ENCODE measurements at regions not wholly inside any gene's neighbourhood (a gene's known extent, or its start where the extent isn't known, plus 50 kb on each side); places are given as distances from the start of the nearest gene placed in this dataset.

DNA sequence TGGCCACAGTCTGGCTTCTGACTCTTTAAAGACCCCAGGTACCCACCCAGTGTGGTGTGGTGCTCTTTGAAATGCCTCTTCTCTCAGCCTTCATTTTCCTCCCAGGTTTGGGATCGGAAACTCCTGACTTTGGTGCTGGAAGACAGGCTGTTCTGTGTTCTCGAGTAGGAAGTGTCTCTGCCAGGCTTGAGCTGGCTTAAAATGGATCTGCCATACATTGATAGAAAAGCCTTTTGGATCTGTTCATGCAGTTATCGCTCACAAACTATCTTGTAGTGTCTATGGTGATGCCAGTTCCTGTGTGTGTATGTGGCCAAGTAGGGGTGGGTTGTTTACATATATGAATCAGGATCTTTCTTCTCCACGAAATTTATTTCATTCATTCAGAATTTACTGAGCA lies 307.3 kb upstream of the CHD6 start:
- Histone ChIP-seq H3K14ac (ENCODE audit: insufficient read length) (no peak overlapping the region), H3K9ac (replicated peaks in 1 of 4; ENCODE audit: extremely low read depth in 1 of 4, low read depth in 3 of 4, low read length in 3 of 4) (no peak overlapping the region), H3K56ac (replicated peaks; ENCODE audit: insufficient read length, low read depth, low read length) (no peak overlapping the region), H4K91ac (replicated peaks; ENCODE audit: insufficient read length, low read length) (no peak overlapping the region), H2BK20ac (ENCODE audit: low read length) (no peak overlapping the region), H2BK120ac (replicated peaks; ENCODE audit: low read depth, low read length) (no peak overlapping the region), H2AFZ (ENCODE audit: low read length) (0 out of 2 replicates have a peak overlapping the region, but pooled peaks have one; percentile 24), H3K4ac (replicated peaks; ENCODE audit: insufficient read length, low read depth, low read length) (no peak overlapping the region), H2BK15ac (ENCODE audit: low read length) (no peak overlapping the region), H2AK5ac (ENCODE audit: low read depth, low read length) (no peak overlapping the region), H3K23me2 (ENCODE audit: low read depth, low read length) (no peaks in the 10 kb centered on the region), H3K18ac (ENCODE audit: extremely low read depth, low read length) (no peak overlapping the region), H3K23ac (ENCODE audit: insufficient read length) (no peak overlapping the region), H3K4me3 (ENCODE audit: extremely low read depth in 1 of 4, insufficient read depth in 2 of 4, low read depth in 3 of 4, low read length in 4 of 4) (no peak overlapping the region), H3K36me3 (ENCODE audit: control insufficient read depth in 2 of 4, insufficient read depth in 4 of 4, low read length in 3 of 4) (no peaks in the 10 kb centered on the region), H3K27ac (ENCODE audit: low read depth, low read length) (no peak overlapping the region), H3K4me1 (replicated peaks in 1 of 4; ENCODE audit: control insufficient read depth in 3 of 4, insufficient read depth in 4 of 4, low read length in 3 of 4) (no peaks in the 10 kb centered on the region), H4K20me1 (replicated peaks in 1 of 2; ENCODE audit: control insufficient read depth in 1 of 2, insufficient read depth in 2 of 2, low read length in 2 of 2) (no peaks in the 10 kb centered on the region), H3K79me1 (ENCODE audit: low read depth, low read length) (no peaks in the 10 kb centered on the region), H3K9me3 (ENCODE audit: insufficient read depth in 2 of 2, low read depth in 1 of 2, low read length in 1 of 2) (no peaks in the 10 kb centered on the region), H4K5ac (ENCODE audit: insufficient read length, low read depth, low read length) (no peak overlapping the region), H2BK5ac (ENCODE audit: low read depth, low read length) (no peak overlapping the region), H3K4me2 (ENCODE audit: insufficient read depth in 1 of 2, low read depth in 2 of 2, low read length in 2 of 2) (no peak overlapping the region), H3K27me3 (replicated peaks in 1 of 4; ENCODE audit: control insufficient read depth in 3 of 4, extremely low read depth in 1 of 4, insufficient read depth in 3 of 4, low read length in 3 of 4) (no peaks in the 10 kb centered on the region), H2BK12ac (ENCODE audit: low read depth, low read length) (no peak overlapping the region), H4K8ac (ENCODE audit: extremely low read depth, insufficient read depth, low read length) (no peak overlapping the region), H3K79me2 (ENCODE audit: control insufficient read depth in 1 of 2, insufficient read depth in 2 of 2, low read length in 2 of 2) (no peaks in the 10 kb centered on the region)
- 87% methylated on average over 4 of the region's 4 CpGs; no CpG with 5 or more reads in 1 of the 2 experiments for WGBS, 2 experiments (ENCODE audit: extremely low coverage in 1 of 2, insufficient coverage in 1 of 2, insufficient read length in 1 of 2, insufficient replicate concordance in 2 of 2, low coverage in 1 of 2, low lambda C conversion rate in 2 of 2, missing lambda C conversion rate in 1 of 2)
- ChIA-PET CTCF (ENCODE audit: partially characterized antibody) (interaction anchor here (0.6 kb wide), 1 partner anchor 30 kb away, joined by 3 read pairs; no protein-coding TSS in a partner anchor), POLR2A (ENCODE audit: partially characterized antibody) (no interaction called here)
- FAIRE-seq (no peak), DNase-seq (ENCODE audit: low read depth in 1 of 2, low spot score in 2 of 2) (no peak)
- TF ChIP-seq POU5F1 (IDR thresholded peaks at IDR 0.05; ENCODE audit: low read depth, low read length): no peak
- no peak for TF ChIP-seq NRF1 (IDR thresholded peaks at IDR 0.05; ENCODE audit: low read depth, low read length)
- TF ChIP-seq SIX5 (IDR thresholded peaks at IDR 0.05; ENCODE audit: low read depth, low read length): no peak
- no peak for TF ChIP-seq CHD1 (IDR thresholded peaks at IDR 0.05; ENCODE audit: low read depth, low read length)
- TF ChIP-seq, protein P1, sequence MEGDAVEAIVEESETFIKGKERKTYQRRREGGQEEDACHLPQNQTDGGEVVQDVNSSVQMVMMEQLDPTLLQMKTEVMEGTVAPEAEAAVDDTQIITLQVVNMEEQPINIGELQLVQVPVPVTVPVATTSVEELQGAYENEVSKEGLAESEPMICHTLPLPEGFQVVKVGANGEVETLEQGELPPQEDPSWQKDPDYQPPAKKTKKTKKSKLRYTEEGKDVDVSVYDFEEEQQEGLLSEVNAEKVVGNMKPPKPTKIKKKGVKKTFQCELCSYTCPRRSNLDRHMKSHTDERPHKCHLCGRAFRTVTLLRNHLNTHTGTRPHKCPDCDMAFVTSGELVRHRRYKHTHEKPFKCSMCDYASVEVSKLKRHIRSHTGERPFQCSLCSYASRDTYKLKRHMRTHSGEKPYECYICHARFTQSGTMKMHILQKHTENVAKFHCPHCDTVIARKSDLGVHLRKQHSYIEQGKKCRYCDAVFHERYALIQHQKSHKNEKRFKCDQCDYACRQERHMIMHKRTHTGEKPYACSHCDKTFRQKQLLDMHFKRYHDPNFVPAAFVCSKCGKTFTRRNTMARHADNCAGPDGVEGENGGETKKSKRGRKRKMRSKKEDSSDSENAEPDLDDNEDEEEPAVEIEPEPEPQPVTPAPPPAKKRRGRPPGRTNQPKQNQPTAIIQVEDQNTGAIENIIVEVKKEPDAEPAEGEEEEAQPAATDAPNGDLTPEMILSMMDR (IDR thresholded peaks at IDR 0.05; ENCODE audit: control extremely low read depth in 1 of 3, insufficient read depth in 1 of 3, low read depth in 1 of 3, low read length in 3 of 3): no peak
- TF ChIP-seq, protein P2, sequence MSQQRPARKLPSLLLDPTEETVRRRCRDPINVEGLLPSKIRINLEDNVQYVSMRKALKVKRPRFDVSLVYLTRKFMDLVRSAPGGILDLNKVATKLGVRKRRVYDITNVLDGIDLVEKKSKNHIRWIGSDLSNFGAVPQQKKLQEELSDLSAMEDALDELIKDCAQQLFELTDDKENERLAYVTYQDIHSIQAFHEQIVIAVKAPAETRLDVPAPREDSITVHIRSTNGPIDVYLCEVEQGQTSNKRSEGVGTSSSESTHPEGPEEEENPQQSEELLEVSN (IDR thresholded peaks at IDR 0.05): no peak
- no peak for TF ChIP-seq TAF1 (IDR thresholded peaks at IDR 0.05; ENCODE audit: low read depth, low read length)
- no peak for TF ChIP-seq JUN (IDR thresholded peaks at IDR 0.05; ENCODE audit: low read depth, low read length)
- TF ChIP-seq MAFK (IDR thresholded peaks at IDR 0.05; ENCODE audit: low read depth, low read length): no peak
- TF ChIP-seq SUZ12 (IDR thresholded peaks at IDR 0.05; ENCODE audit: low read length): no peak
- TF ChIP-seq EZH2 (IDR thresholded peaks at IDR 0.05; ENCODE audit: low read depth, low read length, severe bottlenecking): no peak
- no peak for TF ChIP-seq TBP (IDR thresholded peaks at IDR 0.05; ENCODE audit: low read depth, low read length)

All from H1 (cell line).